GM12892 (cell line): ENCODE measurements at regions not wholly inside any gene's neighbourhood (a gene's known extent, or its start where the extent isn't known, plus 50 kb on each side); places are given as distances from the start of the nearest gene placed in this dataset.

Experiments used
- POLR2A ChIP-seq: IDR thresholded peaks from 2 replicates; pipeline ENCODE4 v1.6.1; 2011; ENCODE audit warnings: low read depth, low read length, control low read depth
- POLR2AphosphoS5 ChIP-seq: IDR thresholded peaks from 2 replicates; pipeline ENCODE4 v1.6.1; 2011; ENCODE audit warnings: low read depth, low read length, control low read depth
- TAF1 ChIP-seq: IDR thresholded peaks from 2 replicates; pipeline ENCODE4 v1.6.1; 2011; ENCODE audit warnings: low read depth, mild to moderate bottlenecking, control low read depth, low read length, borderline replicate concordance

GRCh38 chr3:22939349-22939748, 263.8 kb upstream of the UBE2E2 start:
- TF ChIP-seq POLR2A (no peak), POLR2AphosphoS5 (no peak), TAF1 (no peak)
